Limb (tissue), 2 donors: ENCODE measurements at regions not wholly inside any gene's neighbourhood (a gene's known extent, or its start where the extent isn't known, plus 50 kb on each side); places are given as distances from the start of the nearest gene placed in this dataset.
"Not testable (repeated sequence)": the region's sequence is repeated elsewhere in the genome, so short reads cannot be mapped to it uniquely, and the experiment has no call there.

Experiments used
- DNase-seq, 2 donors: peaks; one replicate each; pipeline ENCODE4 v3.0.0-alpha.2; 2016; ENCODE audit errors: extremely low spot score in 2 of 2

- no peak for DNase-seq
These were observed 137.7 kb upstream of the SMYD2 start for GRCh38 chr1:214143006-214143992.

GRCh38 chr1:214144521-214144920 is 136.4 kb upstream of the SMYD2 start:
- not testable (repeated sequence) for DNase-seq

- no peak for DNase-seq
These were observed 134.4 kb upstream of the SMYD2 start for GRCh38 chr1:214146523-214146922.

GRCh38 chr1:214154596-214155292 is 126.2 kb upstream of the SMYD2 start:
- no peak for DNase-seq

- no peak for DNase-seq
These were observed 124.9 kb upstream of the SMYD2 start for GRCh38 chr1:214155987-214156625.

- no peak for DNase-seq
These were observed 116.8 kb upstream of the SMYD2 start for GRCh38 chr1:214164173-214164572.

GRCh38 chr1:214165850-214166374 is 115.0 kb upstream of the SMYD2 start:
- no peak for DNase-seq

- no peak for DNase-seq
These were observed 106.3 kb upstream of the SMYD2 start for GRCh38 chr1:214174508-214175199.

- no peak for DNase-seq
These were observed 102.9 kb upstream of the SMYD2 start for GRCh38 chr1:214178102-214178501.

GRCh38 chr1:214184992-214185391 is 96.0 kb upstream of the SMYD2 start:
- no peak for DNase-seq

- no peak for DNase-seq
These were observed 94.7 kb upstream of the SMYD2 start for GRCh38 chr1:214186103-214186824.

- DNase-seq = peak in 1 of 2 donors; percentile 65
These were observed 93.6 kb upstream of the SMYD2 start for GRCh38 chr1:214187121-214187900.

GRCh38 chr1:214187933-214188332 is 93.0 kb upstream of the SMYD2 start:
- DNase-seq = no peak

- DNase-seq = no peak
These were observed 92.1 kb upstream of the SMYD2 start for GRCh38 chr1:214188835-214189234.

- no peak for DNase-seq
These were observed 87.9 kb upstream of the SMYD2 start for GRCh38 chr1:214192825-214193643.

- no peak for DNase-seq
These were observed 87.3 kb upstream of the SMYD2 start for GRCh38 chr1:214193691-214194090.

GRCh38 chr1:214198571-214198970 is 82.4 kb upstream of the SMYD2 start:
- DNase-seq = no peak

- no peak for DNase-seq
These were observed 81.4 kb upstream of the SMYD2 start for GRCh38 chr1:214199585-214199984.

- no peak for DNase-seq
These were observed 78.0 kb upstream of the SMYD2 start for GRCh38 chr1:214202992-214203391.
